Omental fat pad (tissue), 3 donors: ENCODE measurements at regions not wholly inside any gene's neighbourhood (a gene's known extent, or its start where the extent isn't known, plus 50 kb on each side); places are given as distances from the start of the nearest gene placed in this dataset.

Source experiments
- ATAC-seq: fragments of 150-250 bp; one replicate; pipeline ENCODE4 v1.9.1; 2016; ENCODE audit warnings: mild to moderate bottlenecking, moderate library complexity; ENCODE audit not compliant: low FRiP score
- DNase-seq: peaks from one replicate; pipeline ENCODE4 v3.0.0-alpha.2; 2019; ENCODE audit warnings: low spot score
- CTCF ChIP-seq, 3 donors: fragments of 450-650 bp; IDR thresholded peaks; one replicate each; pipeline ENCODE4 v1.5.1; 2016 to 2017; ENCODE audit warnings: antibody characterized with exemption in 3 of 3, mild to moderate bottlenecking in 3 of 3, moderate library complexity in 2 of 3

GRCh38 chr14:101132588-101132987 is 229.1 kb upstream of the RTL1 start:
- no peak for TF ChIP-seq CTCF (IDR thresholded peaks at IDR 0.05)
- DNase-seq (no peak), ATAC-seq (no peak)

GRCh38 chr14:101133068-101133467 is 229.5 kb upstream of the RTL1 start:
- TF ChIP-seq CTCF (IDR thresholded peaks at IDR 0.05), result no peak
- no peak for ATAC-seq
- DNase-seq, result no peak

GRCh38 chr14:101134161-101134631 is 230.7 kb upstream of the RTL1 start:
- TF ChIP-seq CTCF (IDR thresholded peaks at IDR 0.05), result no peak
- ATAC-seq (no peak), DNase-seq (no peak)

- ATAC-seq, result no peak
- DNase-seq, result peak; percentile 7
- no peak for TF ChIP-seq CTCF (IDR thresholded peaks at IDR 0.05)
Observed at GRCh38 chr14:101134851-101135433, 231.4 kb upstream of the RTL1 start.

GRCh38 chr14:101135796-101136742 is 232.5 kb upstream of the RTL1 start:
- DNase-seq, result peak; percentile 18
- no peak for TF ChIP-seq CTCF (IDR thresholded peaks at IDR 0.05)
- no peak for ATAC-seq

- no peak for DNase-seq
- no peak for ATAC-seq
- no peak for TF ChIP-seq CTCF (IDR thresholded peaks at IDR 0.05)
Observed at GRCh38 chr14:101137234-101137633, 233.7 kb upstream of the RTL1 start.
